PC-3 (cell line): ENCODE measurements at regions not wholly inside any gene's neighbourhood (a gene's known extent, or its start where the extent isn't known, plus 50 kb on each side); places are given as distances from the start of the nearest gene placed in this dataset.

ENCODE experiments used
- EZH2 ChIP-seq: fragments of 300-600 bp; sonication (generic); IDR thresholded peaks from one replicate; pipeline ENCODE4 v1.6.1; 2017; ENCODE audit warnings: antibody characterized with exemption, mild to moderate bottlenecking, low read length; ENCODE audit not compliant: unreplicated experiment
- TF ChIP-seq, protein P1 (sequence below): fragments of 300-600 bp; sonication (generic); conservative IDR thresholded peaks from 2 replicates; pipeline ENCODE4 v1.5.1; 2017; ENCODE audit warnings: antibody characterized with exemption, low read depth, mild to moderate bottlenecking, low read length

DNA sequence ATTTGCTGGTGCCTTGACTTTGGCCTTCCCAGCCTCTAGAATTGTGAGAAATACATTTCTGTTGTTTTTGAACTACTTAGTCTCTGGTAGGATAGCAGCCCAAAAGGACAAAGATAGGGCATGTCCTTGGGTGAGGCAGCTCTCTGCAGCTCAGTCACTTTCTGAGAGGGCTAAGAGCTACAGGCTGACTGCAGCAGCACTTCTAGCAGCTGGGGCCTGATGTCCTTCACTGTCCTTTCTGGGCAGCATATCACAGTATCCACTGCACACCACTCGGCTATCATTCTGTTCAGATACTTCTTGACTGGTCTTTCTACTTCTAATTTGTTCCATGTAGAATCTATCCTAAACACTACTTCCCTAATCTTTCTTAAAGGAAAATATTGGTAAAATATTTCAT is 68.5 kb upstream of the CLDN10 start:
- TF ChIP-seq, protein P1, sequence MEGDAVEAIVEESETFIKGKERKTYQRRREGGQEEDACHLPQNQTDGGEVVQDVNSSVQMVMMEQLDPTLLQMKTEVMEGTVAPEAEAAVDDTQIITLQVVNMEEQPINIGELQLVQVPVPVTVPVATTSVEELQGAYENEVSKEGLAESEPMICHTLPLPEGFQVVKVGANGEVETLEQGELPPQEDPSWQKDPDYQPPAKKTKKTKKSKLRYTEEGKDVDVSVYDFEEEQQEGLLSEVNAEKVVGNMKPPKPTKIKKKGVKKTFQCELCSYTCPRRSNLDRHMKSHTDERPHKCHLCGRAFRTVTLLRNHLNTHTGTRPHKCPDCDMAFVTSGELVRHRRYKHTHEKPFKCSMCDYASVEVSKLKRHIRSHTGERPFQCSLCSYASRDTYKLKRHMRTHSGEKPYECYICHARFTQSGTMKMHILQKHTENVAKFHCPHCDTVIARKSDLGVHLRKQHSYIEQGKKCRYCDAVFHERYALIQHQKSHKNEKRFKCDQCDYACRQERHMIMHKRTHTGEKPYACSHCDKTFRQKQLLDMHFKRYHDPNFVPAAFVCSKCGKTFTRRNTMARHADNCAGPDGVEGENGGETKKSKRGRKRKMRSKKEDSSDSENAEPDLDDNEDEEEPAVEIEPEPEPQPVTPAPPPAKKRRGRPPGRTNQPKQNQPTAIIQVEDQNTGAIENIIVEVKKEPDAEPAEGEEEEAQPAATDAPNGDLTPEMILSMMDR = no peak
- no peak for TF ChIP-seq EZH2
